Activated CD4-positive, alpha-beta memory T cell treated with anti-CD3 and anti-CD28 coated beads for 36 hours (primary cell): ENCODE measurements at regions not wholly inside any gene's neighbourhood (a gene's known extent, or its start where the extent isn't known, plus 50 kb on each side); places are given as distances from the start of the nearest gene placed in this dataset.

Experiments used
- CTCF ChIA-PET: fragments of 350-600 bp; sonication (Branson Sonifier 250); formaldehyde crosslinking; loops from one replicate; lab custom pipeline; 2021; ENCODE audit warnings: antibody characterized with exemption, inconsistent platforms; lab: Charles Lee
- POLR2A ChIA-PET: fragments of 350-600 bp; sonication (Branson Sonifier 250); formaldehyde crosslinking; loops from one replicate; lab custom pipeline; 2021; ENCODE audit warnings: antibody characterized with exemption; lab: Charles Lee
- DNase-seq: peaks from one replicate; pipeline ENCODE4 v3.0.0-alpha.2; 2020
- H3K27ac Mint-ChIP-seq: one replicate; pipeline ENCODE4 v1.8.0; 2021; ENCODE audit warnings: mixed read lengths
- H3K27me3 Mint-ChIP-seq: one replicate; pipeline ENCODE4 v1.8.0; 2021; ENCODE audit warnings: mixed read lengths
- H3K36me3 Mint-ChIP-seq: one replicate; pipeline ENCODE4 v1.8.0; 2021; ENCODE audit warnings: mixed read lengths
- H3K4me1 Mint-ChIP-seq: one replicate; pipeline ENCODE4 v1.8.0; 2021; ENCODE audit warnings: low read depth, mixed read lengths
- H3K4me3 Mint-ChIP-seq: one replicate; pipeline ENCODE4 v1.8.0; 2021; ENCODE audit warnings: mild to moderate bottlenecking, mixed read lengths
- H3K9me3 Mint-ChIP-seq: one replicate; pipeline ENCODE4 v1.8.0; 2021; ENCODE audit warnings: mixed read lengths
- intact Hi-C: fragments of 100-400 bp; cut with micrococcal nuclease; formaldehyde crosslinking; loops from one replicate; pipeline ENCODE4 v1.15.1; 2023

DNA sequence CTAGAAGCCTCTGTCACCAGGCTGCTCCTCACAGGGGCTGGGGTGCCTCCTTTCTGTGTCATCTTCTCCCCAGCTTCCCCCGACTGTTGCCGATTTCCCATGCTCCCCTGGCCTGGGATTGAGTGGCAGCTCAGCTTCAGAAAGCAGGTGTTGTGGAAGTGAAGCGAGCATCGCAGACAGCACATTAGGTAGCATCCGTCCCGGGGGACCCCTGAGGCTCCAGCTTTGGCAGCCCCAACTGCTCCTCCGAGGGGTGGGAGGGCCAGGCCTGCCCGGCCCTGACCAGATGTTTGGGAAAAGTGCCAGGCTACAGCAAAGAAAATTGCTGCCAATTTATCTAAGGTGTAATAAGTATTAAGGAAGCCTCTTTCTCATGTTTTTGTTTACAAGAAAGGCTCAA, 1045.6 kb downstream of the BCL11B start:
- H3K27ac Mint-ChIP-seq = peak overlapping the region; percentile 91
- POLR2A ChIA-PET = interaction anchor here (1.0 to 2.3 kb wide), 3 partner anchors 45 to 58 kb away, joined by 6 to 16 read pairs (median 9); no protein-coding TSS in a partner anchor
- intact Hi-C loops = loop anchor here (5.0 kb wide), 1 partner anchor 1006 kb away; no protein-coding TSS in a partner anchor

DNA sequence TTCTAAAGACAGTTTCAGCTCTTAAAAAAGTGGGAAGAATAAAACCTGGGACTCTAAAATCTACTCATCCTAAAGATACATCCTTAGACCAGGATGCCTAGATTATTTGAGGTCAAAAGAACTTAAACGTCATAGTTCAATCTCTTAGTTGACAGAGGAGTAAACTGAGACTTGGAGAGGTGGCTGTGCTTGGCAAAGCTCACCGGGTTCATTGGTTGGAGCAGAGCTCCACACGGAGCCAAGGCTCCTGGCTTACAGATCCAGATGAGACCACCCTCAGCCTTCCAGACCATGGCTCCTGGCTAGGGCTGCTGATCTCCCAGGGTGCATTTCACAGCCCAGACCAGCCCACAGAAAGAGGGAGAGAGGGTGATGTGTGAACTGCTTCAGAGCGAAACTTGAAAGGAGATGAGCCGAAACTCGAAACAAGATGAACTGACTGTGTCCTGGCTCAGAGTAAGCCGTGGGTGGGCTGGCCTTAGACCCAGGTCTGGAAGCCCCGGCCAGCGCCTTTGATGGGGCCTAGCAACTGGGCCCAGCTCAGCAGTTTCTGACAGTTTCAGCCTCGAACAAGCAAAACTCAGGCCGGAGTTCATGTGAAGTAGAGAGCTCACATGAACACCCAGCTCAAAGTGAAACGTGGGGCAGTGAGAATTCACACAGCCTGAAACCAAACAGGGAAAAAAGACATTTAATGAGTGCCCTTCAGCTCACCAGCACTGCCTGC, 1044.8 kb downstream of the BCL11B start:
- H3K36me3 Mint-ChIP-seq = peaks cover 5% of the 10 kb centered on the region
- peak; percentile 78 for DNase-seq
- peaks cover 8% of the 10 kb centered on the region for H3K9me3 Mint-ChIP-seq
- H3K4me3 Mint-ChIP-seq = peak overlapping the region; percentile 11
- ChIA-PET CTCF (interaction anchor here (0.9 to 2.3 kb wide), 6 partner anchors 16 to 1189 kb away, joined by 3 to 9 read pairs (median 4); no protein-coding TSS in a partner anchor), POLR2A (interaction anchor here (0.7 to 2.3 kb wide), 9 partner anchors 12 to 58 kb away, joined by 3 to 16 read pairs (median 3); no protein-coding TSS in a partner anchor)
- peaks cover 86% of the 10 kb centered on the region for H3K4me1 Mint-ChIP-seq
- no peaks in the 10 kb centered on the region for H3K27me3 Mint-ChIP-seq
- H3K27ac Mint-ChIP-seq = peak overlapping the region; percentile 91
- intact Hi-C loops = loop anchor here (1.0 to 5.0 kb wide), 5 partner anchors 29 to 1005 kb away; no protein-coding TSS in a partner anchor

More for the DNA sequence above, 1045.6 kb downstream of the BCL11B start:
- H3K4me1 Mint-ChIP-seq = peaks cover 84% of the 10 kb centered on the region
- no peak for DNase-seq
- H3K36me3 Mint-ChIP-seq = peaks cover 5% of the 10 kb centered on the region
- no peaks in the 10 kb centered on the region for H3K27me3 Mint-ChIP-seq
- peaks cover 8% of the 10 kb centered on the region for H3K9me3 Mint-ChIP-seq
- H3K4me3 Mint-ChIP-seq = no peak overlapping the region
- CTCF ChIA-PET = interaction anchor here (1.1 to 2.3 kb wide), 3 partner anchors 41 to 1190 kb away, joined by 4 to 9 read pairs (median 5); no protein-coding TSS in a partner anchor

DNA sequence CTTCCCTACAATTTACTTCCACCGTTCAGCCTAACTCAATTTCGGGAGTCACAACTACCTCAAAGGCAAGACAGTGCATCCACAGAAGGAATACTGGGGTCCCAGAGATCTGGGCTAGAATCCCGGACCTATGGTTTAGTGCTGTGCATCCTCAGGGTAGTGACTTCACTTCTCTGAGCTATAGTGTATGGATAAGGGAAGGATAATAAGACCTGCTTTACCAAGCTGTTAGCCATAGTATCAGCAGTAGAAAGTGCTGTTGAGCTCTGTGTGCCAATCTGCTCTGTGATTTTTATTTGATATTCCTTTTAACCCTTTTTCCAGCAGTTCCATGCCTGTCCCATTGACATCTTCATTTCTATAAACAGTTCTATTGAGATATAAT, 1044.3 kb downstream of the BCL11B start:
- H3K4me3 Mint-ChIP-seq = peak overlapping the region; percentile 11
- POLR2A ChIA-PET = interaction anchor here (0.6 to 2.3 kb wide), 10 partner anchors 11 to 59 kb away, joined by 3 to 16 read pairs (median 3); no protein-coding TSS in a partner anchor
- H3K9me3 Mint-ChIP-seq = peaks cover 8% of the 10 kb centered on the region
- DNase-seq = no peak
- peaks cover 5% of the 10 kb centered on the region for H3K36me3 Mint-ChIP-seq
- CTCF ChIA-PET = interaction anchor here (0.9 to 2.3 kb wide), 5 partner anchors 16 to 89 kb away, joined by 3 to 9 read pairs (median 3); no protein-coding TSS in a partner anchor
- H3K27me3 Mint-ChIP-seq = no peaks in the 10 kb centered on the region
- intact Hi-C loops = loop anchor here (1.0 to 5.0 kb wide), 5 partner anchors 29 to 1005 kb away; no protein-coding TSS in a partner anchor
- H3K27ac Mint-ChIP-seq = peak overlapping the region; percentile 91
- H3K4me1 Mint-ChIP-seq = peaks cover 85% of the 10 kb centered on the region

DNA sequence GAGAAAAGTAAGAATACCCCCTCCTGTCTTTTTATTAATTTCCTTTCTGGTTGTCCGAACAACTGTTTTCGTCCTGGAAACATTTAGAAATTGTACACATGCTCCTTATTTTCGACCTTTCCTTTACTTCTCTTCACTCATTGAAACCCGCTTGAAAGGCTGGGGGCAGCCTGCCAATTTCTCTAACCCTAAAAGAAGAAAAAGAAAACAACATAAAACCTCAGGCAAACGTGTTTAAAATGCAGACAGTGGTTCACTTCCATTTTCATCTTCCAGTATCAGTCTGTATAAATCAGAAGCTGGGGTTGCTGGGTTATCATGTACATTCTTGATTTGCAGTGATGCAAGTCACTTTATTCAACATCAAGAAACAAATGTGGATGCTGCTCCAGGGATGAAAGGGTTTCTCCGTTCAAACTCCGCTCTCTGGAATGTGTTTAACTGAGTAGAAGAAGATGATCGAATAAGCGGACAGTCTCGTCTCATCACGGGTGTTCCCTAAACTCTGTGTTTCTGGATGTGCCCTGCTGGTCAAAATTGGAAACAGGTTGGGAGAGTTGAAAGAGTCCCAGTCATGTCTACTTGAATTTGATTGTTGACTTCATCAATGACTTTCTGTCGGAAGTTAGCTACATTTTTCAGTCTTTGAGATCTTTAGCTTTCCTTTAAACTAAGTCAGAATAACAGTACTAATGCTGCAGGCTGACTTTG, 1042.2 kb downstream of the BCL11B start:
- Mint-ChIP-seq H3K9me3 (peaks cover 8% of the 10 kb centered on the region), H3K4me1 (peaks cover 87% of the 10 kb centered on the region), H3K36me3 (peaks cover 5% of the 10 kb centered on the region), H3K27ac (peak overlapping the region; percentile 84), H3K4me3 (peak overlapping the region; percentile 53), H3K27me3 (no peaks in the 10 kb centered on the region)
- CTCF ChIA-PET = interaction anchor here (0.9 to 1.2 kb wide), 2 partner anchors 20 to 40 kb away, joined by 3 to 4 read pairs; no protein-coding TSS in a partner anchor
- DNase-seq = no peak
- POLR2A ChIA-PET = interaction anchor here (1.1 to 2.2 kb wide), 4 partner anchors 39 to 61 kb away, joined by 3 to 12 read pairs (median 4); no protein-coding TSS in a partner anchor
- intact Hi-C loops = loop anchor here (5.0 kb wide), 1 partner anchor 1002 kb away; no protein-coding TSS in a partner anchor

DNA sequence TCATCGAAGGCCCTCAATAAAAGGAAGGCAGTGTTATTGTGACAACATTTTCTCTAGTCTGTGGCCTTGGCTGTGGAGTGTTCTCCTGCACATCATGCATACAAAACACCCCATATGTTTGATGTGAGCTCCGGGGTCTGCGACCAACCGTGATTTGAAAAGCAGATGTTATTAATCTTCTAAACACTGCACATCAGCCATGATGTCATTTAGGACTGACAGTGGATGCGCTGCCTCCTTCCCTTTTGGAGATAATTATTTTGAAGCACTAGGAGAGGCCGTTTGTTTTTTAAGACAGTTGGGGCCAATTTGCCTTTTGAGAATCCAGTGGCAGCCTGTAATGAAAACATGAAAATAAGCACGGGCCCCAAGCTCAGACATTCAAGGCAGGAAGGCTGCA, 1041.6 kb downstream of the BCL11B start:
- Mint-ChIP-seq H3K9me3 (peaks cover 2% of the 10 kb centered on the region), H3K36me3 (peaks cover 2% of the 10 kb centered on the region), H3K4me1 (peaks cover 87% of the 10 kb centered on the region), H3K27me3 (no peaks in the 10 kb centered on the region), H3K27ac (peak overlapping the region; percentile 84), H3K4me3 (no peak overlapping the region)
- ChIA-PET CTCF (interaction anchor here (0.8 to 1.2 kb wide), 2 partner anchors 21 to 93 kb away, joined by 3 read pairs; no protein-coding TSS in a partner anchor), POLR2A (interaction anchor here (1.4 to 2.2 kb wide), 3 partner anchors 40 to 61 kb away, joined by 4 to 12 read pairs (median 4); no protein-coding TSS in a partner anchor)
- intact Hi-C loops = no loop called here
- no peak for DNase-seq

DNA sequence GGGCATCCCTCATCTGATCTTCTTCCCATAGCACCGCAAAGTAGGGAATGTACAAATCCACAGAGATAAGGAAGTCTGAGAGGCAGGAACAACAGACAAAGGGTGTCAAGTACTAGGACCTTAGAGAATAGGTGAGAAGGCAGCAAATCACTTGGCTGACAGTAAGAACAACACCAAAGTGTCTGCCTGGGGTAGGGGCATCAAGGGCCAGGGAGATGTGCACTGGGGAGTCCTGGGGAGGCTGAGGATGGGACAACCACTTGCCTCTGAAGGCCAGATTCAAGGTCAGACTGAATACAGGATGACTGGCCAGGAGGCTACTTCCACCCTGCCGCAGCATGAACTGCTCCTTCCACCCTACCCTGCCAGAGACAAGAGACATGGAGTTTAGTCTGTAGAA, 1040.8 kb downstream of the BCL11B start:
- CTCF ChIA-PET = interaction anchor here (0.8 to 1.4 kb wide), 2 partner anchors 62 to 93 kb away, joined by 3 to 4 read pairs; no protein-coding TSS in a partner anchor
- H3K36me3 Mint-ChIP-seq = no peaks in the 10 kb centered on the region
- peaks cover 83% of the 10 kb centered on the region for H3K4me1 Mint-ChIP-seq
- H3K4me3 Mint-ChIP-seq = no peak overlapping the region
- H3K27me3 Mint-ChIP-seq = no peaks in the 10 kb centered on the region
- no peak for DNase-seq
- intact Hi-C loops = no loop called here
- H3K27ac Mint-ChIP-seq = no peak overlapping the region
- no peaks in the 10 kb centered on the region for H3K9me3 Mint-ChIP-seq
- POLR2A ChIA-PET = interaction anchor here (1.0 to 2.2 kb wide), 3 partner anchors 41 to 92 kb away, joined by 3 to 4 read pairs (median 4); no protein-coding TSS in a partner anchor

DNA sequence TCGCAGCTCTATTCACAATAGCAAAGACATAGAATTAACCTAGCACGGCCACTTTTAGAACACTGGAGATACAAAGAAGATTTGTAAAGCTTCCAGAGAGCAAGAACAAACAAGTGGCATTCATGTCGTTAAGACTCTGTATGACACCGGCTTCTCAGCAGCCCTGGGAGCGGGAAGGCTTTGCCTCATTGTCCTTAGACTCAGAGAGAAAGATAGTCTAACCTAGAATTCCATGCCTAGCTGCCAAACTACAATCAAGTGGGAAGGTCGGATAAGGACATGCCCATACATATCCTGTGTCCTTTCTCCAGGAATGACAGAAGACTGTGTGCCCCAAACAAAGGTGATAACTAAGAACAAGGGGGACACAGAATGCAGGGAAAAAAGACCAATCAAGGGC, 1038.3 kb downstream of the BCL11B start:
- no peak overlapping the region for H3K4me3 Mint-ChIP-seq
- H3K27ac Mint-ChIP-seq = peak overlapping the region; percentile 36
- H3K9me3 Mint-ChIP-seq = no peaks in the 10 kb centered on the region
- DNase-seq = no peak
- H3K4me1 Mint-ChIP-seq = peaks cover 70% of the 10 kb centered on the region
- ChIA-PET CTCF (interaction anchor here (0.7 to 0.9 kb wide), 2 partner anchors 48 to 255 kb away, joined by 3 read pairs; no protein-coding TSS in a partner anchor), POLR2A (interaction anchor here (0.7 to 1.4 kb wide), 3 partner anchors 58 to 977 kb away, joined by 3 to 4 read pairs (median 3); no protein-coding TSS in a partner anchor)
- no peaks in the 10 kb centered on the region for H3K36me3 Mint-ChIP-seq
- H3K27me3 Mint-ChIP-seq = no peaks in the 10 kb centered on the region
- intact Hi-C loops = loop anchor here (1.0 to 2.0 kb wide), 5 partner anchors 9 to 95 kb away; no protein-coding TSS in a partner anchor

DNA sequence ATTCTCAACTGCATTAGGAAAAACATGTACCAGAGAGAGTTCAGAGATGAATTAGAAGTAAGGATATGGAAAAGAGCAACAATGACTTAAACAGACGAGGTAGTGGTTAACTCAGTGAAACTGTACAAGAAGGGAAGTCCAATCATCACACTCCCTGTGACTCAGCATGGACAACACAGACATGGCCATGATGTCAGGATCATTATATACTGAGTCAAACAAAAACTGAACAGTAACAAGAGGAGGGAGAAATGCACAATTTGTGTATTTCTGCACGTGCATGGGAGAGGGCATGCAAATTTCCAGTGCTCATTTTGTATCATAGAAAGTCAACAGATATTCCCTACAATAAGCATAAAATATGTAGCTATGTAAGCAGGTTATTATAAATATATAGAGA, 1037.8 kb downstream of the BCL11B start:
- H3K4me3 Mint-ChIP-seq = no peak overlapping the region
- peak overlapping the region; percentile 36 for H3K27ac Mint-ChIP-seq
- POLR2A ChIA-PET = interaction anchor here (1.4 kb wide), 1 partner anchor 59 kb away, joined by 4 read pairs; no protein-coding TSS in a partner anchor
- H3K9me3 Mint-ChIP-seq = no peaks in the 10 kb centered on the region
- CTCF ChIA-PET = interaction anchor here (1.9 kb wide), 1 partner anchor 10 kb away, joined by 8 read pairs; no protein-coding TSS in a partner anchor
- intact Hi-C loops = loop anchor here (1.0 to 2.0 kb wide), 5 partner anchors 10 to 96 kb away; no protein-coding TSS in a partner anchor
- H3K27me3 Mint-ChIP-seq = no peaks in the 10 kb centered on the region
- H3K36me3 Mint-ChIP-seq = no peaks in the 10 kb centered on the region
- peaks cover 71% of the 10 kb centered on the region for H3K4me1 Mint-ChIP-seq
- peak; percentile 72 for DNase-seq

DNA sequence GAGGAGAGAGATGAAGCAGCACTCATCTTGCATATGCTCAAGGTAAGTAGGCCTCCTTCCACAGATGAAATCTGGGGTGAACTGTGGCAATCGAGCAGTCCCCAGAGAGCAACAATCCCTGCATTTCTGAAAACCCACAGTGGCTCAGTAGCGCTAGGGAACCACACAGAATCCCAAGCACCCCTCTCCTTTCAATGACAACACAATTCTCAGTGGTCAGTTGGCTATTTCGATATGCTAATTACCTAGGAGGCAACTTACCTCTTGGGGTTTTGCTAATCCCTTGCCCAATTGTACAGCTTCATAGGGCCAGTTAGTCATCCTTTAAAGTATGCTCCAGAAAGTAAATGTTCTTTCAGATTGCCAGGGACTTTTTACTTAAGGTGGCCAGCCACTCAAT, 1035.7 kb downstream of the BCL11B start:
- Mint-ChIP-seq H3K27me3 (no peaks in the 10 kb centered on the region), H3K36me3 (no peaks in the 10 kb centered on the region), H3K4me3 (no peak overlapping the region), H3K4me1 (peaks cover 54% of the 10 kb centered on the region), H3K9me3 (no peaks in the 10 kb centered on the region), H3K27ac (no peak overlapping the region)
- POLR2A ChIA-PET = interaction anchor here (1.0 kb wide), 1 partner anchor 12 kb away, joined by 4 read pairs; no protein-coding TSS in a partner anchor
- intact Hi-C loops = no loop called here
- no peak for DNase-seq
- CTCF ChIA-PET = interaction anchor here (1.0 to 1.9 kb wide), 2 partner anchors 8 to 98 kb away, joined by 3 to 8 read pairs; no protein-coding TSS in a partner anchor

DNA sequence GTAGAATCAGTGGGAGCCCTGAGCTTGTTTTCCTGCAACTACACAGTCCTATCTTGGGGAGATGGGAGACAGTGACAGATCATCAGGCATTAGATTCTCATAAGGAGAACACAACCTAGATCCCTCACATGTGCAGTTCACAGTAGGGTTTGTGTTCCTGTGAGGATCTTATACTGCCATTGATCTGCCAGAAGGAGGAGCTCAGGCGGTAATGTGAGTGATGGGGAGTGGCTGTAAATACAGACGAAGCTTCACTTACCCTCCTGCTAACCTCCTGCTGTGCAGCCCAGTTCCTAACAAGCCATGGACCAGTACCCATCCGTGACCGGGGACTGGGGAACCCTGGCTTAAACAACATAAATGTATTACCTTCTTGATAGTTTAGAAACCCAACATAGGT, 1034.1 kb downstream of the BCL11B start:
- H3K9me3 Mint-ChIP-seq = no peaks in the 10 kb centered on the region
- no peak overlapping the region for H3K4me3 Mint-ChIP-seq
- no peaks in the 10 kb centered on the region for H3K27me3 Mint-ChIP-seq
- H3K27ac Mint-ChIP-seq = no peak overlapping the region
- peaks cover 44% of the 10 kb centered on the region for H3K4me1 Mint-ChIP-seq
- DNase-seq = no peak
- ChIA-PET POLR2A (no interaction called here), CTCF (no interaction called here)
- intact Hi-C loops = no loop called here
- no peaks in the 10 kb centered on the region for H3K36me3 Mint-ChIP-seq

DNA sequence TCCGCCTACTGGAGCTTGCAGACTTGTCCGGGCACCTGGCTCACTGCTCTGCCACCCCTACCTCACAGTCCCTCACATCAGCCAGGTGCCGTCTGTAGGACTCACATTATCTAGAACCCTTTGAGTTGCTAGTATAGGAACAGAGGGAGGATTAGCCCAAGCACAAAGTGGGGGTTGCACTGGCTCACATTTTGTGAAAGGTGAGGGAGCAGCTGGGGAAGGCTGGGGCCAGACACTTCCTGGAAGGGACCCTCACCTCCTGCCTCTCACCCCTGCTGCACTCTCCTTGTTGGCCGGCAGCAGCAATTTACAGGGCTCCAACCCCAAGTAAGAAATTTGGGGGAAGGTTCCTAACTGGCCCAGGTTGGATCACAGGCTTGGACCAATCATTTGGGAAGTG, 1031.6 kb downstream of the BCL11B start:
- H3K27ac Mint-ChIP-seq = no peak overlapping the region

More for the DNA sequence above, 1031.6 kb downstream of the BCL11B start:
- ChIA-PET POLR2A (no interaction called here), CTCF (no interaction called here)
- H3K4me1 Mint-ChIP-seq = peaks cover 22% of the 10 kb centered on the region
- intact Hi-C loops = no loop called here
- no peaks in the 10 kb centered on the region for H3K27me3 Mint-ChIP-seq
- no peaks in the 10 kb centered on the region for H3K36me3 Mint-ChIP-seq
- H3K4me3 Mint-ChIP-seq = no peak overlapping the region
- DNase-seq = no peak
- no peaks in the 10 kb centered on the region for H3K9me3 Mint-ChIP-seq
